NCI-H446 (cell line): ENCODE measurements at regions not wholly inside any gene's neighbourhood (a gene's known extent, or its start where the extent isn't known, plus 50 kb on each side); places are given as distances from the start of the nearest gene placed in this dataset.
"Not testable (repeated sequence)": the region's sequence is repeated elsewhere in the genome, so short reads cannot be mapped to it uniquely, and the experiment has no call there.

Source experiments
- DNase-seq, 2 experiments: peaks; one replicate each; lab custom pipeline; 2025; lab: John Stamatoyannopoulos, UW

DNA sequence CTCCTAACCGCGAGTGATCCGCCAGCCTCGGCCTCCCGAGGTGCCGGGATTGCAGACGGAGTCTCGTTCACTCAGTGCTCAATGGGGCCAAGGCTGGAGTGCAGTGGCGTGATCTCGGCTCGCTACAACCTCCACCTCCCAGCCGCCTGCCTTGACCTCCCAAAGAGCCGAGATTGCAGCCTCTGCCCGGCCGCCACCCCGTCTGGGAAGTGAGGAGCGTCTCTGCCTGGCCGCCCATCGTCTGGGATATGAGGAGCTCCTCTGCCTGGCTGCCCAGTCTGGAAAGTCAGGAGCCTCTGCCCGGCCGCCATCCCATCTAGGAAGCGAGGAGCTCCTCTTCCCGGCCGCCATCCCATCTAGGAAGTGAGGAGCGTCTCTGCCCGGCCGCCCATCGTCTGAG lies 58.8 kb upstream of the ANKRD30BL start:
- DNase-seq = not testable (repeated sequence)

DNA sequence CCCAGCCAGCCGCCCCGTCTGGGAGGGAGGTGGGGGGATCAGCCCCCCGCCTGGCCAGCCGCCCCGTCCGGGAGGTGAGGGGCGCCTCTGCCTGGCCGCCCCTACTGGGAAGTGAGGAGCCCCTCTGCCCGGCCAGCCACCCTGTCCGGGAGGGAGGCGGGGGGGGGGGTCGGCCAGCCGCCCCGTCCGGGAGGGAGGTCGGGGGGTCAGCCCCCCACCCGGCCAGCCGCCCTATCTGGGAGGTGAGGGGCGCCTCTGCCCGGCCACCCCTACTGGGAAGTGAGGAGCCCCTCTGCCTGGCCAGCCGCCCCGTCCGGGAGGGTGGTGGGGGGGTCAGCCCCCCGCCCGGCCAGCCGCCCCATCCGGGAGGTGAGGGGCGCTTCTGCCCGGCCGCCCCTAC lies 60.1 kb upstream of the ANKRD30BL start:
- DNase-seq = not testable (repeated sequence)

DNA sequence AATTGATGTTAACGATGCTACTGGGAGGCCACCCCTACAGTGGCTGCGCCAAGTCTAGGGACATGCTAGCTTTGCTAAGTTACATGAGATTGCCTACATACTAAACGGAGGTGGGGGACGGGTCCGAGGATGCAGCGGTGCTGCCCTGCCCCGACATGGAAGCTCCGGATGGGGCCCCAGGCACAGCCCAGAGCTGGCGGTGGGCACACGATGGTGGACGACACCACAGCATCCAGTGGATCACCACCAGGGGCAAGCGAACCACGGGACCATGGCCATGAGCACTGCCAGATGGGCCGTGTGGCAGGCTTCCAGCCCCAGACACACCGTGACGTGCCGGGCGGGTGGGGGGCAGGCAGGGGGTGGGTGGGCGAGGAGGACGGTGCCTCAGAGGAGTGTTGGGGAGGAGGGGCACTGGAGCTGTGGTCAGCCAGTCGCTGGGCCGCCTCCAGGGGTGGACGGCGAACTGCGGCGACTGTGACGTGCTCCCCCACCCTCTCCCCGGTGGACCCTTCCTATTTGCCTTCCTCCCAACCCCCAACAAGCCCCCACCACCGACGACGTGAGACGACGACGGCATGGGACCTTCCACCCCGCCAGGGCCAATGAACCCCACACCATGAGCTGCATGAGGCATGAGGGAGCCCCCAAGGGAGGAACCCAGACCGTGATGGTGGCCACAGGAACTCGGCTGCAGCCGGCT lies 90.6 kb upstream of the ANKRD30BL start:
- DNase-seq = no peak

DNA sequence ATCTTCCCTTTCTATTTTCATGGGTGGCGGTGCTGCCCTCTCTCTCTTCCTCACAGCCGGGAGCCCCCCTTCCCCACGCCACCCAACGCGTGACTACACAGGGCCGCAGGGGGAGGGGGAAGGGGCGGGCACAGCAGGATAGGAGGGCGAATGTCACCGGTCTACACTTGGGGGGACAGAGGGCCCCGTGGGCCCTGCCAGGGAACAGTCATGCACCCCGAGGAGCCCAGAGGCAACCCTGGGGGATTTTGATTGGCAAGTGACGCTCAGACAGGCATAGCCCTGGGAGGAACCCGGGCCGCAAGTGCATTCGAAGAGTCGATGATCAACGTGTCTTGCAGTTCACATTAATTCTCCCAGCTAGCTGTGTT lies 91.1 kb upstream of the ANKRD30BL start:
- DNase-seq = no peak

DNA sequence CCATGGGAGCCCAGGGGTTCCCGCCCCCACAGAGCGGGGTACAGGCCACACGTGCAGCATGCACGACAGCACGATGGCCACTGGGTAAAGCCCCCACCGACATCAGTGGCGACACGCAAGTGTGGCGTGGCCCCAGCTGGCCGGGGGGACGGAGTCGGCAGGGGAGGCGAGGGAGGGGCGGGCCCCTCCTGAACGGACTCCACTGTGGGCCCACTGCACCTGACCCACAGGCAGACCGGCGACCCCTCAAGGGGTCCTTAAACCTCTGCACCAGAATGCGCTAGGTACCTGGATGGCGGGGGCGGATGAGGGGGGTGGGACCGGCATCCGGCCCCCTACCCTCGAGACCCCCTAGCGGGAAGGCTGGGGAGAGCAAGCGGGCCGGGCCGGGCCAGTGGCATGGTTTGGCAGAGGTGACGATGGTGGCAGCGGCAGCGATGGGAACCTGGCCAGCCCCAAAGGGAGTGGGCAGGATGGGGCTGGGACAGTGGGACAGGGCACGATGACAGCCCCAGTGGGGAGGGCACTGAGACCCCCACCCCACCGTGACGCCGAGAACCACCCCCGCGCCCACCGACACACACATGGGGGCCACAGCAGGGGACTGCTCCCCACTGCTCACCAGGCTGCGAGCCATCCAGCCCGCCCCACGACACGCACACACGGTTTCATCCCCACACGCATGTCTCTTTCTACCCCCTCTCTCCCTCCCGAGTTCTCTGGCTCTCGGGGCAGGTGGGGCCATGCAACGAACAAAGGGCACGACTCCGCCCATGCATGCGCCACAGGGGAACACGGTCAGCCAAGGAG lies 91.9 kb upstream of the ANKRD30BL start:
- DNase-seq = no peak

DNA sequence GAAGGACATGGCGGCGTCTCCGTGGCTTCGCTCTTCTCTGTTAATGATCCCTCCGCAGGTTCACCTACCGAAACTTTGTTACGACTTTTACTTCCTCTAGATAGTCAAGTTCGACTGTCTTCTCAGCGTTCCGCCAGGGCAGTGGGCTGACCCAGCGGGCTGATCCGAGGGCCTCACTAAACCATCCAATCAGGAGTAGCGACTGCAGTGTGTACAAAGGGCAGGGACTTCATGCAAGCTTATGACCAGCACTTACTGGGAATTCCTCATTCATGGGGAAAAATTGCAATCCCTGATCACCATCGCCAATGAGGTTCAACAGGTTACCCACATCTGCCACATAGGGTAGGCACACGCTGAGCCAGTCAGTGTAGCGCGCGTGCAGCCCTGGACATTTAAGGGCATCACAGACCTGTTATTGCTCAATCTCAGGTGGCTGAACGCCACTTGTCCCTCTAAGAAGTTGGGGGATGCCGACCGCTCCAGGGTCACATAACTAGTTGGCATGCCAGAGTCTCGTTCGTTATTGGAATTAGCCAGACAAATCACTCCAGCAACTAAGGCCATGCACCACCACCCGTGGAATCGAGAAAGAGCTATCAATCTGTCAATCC lies 92.7 kb upstream of the ANKRD30BL start:
- not testable (repeated sequence) for DNase-seq

DNA sequence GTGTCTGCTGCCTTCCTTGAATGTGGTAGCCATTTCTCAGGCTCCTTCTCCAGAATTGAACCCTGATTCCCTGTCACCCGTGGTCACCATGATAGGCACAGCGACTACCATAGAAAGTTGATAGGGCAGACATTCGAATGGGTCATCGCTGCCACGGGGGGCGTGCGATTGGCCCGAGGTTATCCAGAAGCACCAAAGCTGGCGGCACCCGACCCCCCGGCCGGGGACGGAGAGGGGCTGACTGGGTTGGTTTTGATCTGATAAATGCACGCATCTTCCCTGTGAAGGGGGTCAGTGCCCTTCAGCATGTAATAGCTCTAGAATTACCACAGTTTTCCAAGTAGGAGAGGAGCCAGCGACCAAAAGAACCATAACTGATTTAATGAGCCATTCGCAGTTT lies 94.0 kb upstream of the ANKRD30BL start:
- DNase-seq = no peak

DNA sequence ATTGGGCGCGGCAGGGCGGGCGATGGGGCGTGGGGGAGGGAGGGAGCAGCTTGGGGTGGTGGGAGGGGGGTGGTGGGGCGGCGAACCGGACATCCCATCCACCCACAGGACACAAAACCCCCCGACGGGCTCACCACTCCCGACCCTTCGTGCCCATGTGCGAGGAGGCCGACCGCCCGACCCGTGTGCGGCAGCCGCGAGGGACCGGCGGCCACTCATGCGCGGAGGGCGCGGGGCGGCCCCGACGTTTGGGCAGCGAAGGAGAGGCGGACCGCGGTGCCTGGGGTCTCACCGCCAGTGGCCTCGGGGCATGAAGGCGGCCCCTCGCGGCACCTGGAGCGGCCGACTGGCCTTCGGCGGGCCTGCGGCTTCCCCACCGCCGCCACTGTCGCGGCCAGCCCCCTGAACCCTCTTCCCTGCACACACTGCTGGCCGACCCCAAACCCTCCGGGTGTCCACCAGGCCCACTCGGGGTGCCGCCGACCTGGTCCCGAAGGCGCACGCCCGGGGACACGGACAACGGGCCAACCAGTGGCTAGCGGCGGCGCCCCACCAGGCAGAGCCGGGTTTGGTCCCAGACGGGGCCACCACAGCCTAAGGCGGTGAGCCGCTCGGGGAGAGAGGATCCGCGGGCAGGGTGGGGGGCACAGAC lies 94.6 kb upstream of the ANKRD30BL start:
- no peak for DNase-seq

DNA sequence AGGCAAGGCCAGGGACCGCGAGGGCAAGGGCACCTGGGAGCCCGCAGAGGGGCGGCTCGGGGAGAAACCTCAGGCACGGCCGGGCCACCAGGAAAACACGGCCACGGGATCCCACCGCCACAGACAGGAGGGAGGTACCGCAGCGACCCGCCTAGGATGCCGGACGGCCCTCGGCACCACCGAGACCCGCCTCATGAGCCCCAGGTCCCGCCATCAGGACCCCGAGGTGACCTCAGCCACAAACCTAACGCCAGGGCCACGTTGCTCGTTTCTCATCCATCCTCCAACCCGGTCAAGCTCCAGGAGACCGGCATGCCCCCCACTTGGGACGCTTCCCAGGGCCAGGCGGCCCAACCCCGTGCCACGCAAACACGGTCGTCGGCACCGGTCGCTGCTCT lies 95.2 kb upstream of the ANKRD30BL start:
- not testable (repeated sequence) for DNase-seq

DNA sequence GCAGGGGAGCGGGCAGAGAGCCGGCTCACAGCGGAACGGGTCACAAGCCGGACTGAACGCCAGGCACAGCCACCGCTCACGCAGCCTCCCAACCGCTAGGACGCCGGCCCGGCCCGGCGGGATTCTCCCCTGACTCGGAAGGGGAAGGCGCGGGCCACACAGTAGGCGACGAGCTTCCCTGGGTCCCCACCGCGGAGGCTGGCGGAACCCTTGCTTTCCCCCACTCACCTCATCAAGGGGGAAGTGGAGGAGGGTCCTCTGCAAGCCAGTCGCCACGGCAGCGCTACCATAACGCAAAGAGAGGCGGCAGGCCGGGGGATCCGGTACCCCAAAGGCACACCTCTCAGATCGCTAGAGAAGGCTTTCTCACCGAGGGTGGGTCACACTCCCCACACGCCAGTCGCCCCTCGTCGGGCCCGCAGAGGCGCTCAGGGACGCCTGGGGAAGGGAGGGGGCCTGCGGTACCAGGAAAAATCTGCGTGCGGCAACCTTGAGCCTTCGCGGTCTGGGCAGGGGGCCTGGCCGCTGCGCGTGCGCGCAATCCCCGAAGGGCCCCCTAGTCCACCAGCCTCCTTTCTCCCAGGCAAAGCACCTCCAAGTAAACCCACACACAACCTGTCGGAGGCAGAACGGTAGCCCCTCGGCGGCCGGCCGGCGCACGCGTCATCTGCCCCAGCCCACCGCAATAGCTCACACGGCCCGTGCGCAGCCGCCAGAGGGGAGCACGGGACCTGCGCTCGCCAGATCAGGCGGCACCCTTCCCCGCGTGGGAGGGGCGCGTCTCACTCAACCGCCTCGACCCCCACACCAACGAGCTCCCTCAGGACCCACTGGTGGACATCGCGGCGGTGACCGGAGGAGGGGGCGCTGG lies 95.8 kb upstream of the ANKRD30BL start:
- not testable (repeated sequence) for DNase-seq

DNA sequence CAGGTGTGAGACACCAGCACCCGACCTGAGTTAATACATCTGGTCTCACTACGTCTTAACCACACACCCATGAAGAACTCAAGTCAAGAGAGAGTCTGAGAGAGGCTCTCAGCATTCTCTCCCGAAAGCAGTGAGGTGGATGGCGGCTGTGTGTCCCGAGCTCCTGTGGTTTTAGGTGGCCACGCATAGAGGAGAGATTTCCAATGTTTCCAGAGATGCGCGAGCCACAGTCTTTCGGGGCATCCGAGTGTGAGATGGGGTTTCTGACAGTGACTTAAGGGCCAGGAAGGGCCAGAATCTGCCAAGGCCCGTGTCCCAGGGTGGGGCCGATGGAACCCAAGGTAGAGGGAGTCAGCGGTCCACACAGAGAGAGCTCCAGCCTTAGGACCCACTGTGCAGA lies 97.5 kb upstream of the ANKRD30BL start:
- DNase-seq = not testable (repeated sequence)

DNA sequence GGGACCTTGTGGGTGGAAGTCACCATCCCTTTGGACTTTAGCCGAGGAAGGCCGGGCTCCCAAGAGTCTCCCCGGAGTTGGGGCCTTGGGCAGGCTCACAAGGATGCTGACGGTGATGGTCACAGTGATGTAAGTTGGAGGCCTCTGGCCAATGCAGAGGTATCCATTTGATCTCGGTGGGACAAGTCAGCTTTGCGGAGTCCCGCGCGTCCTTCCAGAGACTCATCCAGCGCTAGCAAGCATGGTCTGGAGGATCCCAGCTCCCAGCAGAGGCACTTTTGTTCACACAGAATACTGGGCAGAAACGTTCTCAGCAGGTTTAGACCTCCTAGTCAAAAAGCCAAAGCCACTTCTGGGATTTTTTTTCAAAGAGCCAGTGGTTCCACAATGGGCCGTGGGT lies 103.8 kb upstream of the ANKRD30BL start:
- DNase-seq = not testable (repeated sequence)

DNA sequence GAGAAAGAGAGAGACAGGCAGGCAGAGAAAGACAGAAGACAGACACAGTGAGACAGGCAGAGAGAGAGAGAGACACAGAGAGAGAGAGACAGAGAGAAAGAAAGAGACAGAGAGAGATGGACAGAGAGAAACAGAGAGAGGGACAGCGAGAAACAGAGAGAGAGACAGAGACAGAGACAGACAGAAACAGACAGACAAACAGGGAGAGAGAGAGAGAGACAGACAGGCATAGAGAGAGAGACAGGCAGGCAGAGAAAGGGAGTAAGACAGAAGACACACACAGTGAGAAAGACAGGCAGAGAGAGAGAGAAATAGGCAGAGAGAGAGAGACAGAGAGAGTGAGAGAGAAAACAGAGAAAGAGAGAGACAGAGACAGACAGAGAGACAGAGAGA lies 105.3 kb upstream of the ANKRD30BL start:
- DNase-seq = no peak

DNA sequence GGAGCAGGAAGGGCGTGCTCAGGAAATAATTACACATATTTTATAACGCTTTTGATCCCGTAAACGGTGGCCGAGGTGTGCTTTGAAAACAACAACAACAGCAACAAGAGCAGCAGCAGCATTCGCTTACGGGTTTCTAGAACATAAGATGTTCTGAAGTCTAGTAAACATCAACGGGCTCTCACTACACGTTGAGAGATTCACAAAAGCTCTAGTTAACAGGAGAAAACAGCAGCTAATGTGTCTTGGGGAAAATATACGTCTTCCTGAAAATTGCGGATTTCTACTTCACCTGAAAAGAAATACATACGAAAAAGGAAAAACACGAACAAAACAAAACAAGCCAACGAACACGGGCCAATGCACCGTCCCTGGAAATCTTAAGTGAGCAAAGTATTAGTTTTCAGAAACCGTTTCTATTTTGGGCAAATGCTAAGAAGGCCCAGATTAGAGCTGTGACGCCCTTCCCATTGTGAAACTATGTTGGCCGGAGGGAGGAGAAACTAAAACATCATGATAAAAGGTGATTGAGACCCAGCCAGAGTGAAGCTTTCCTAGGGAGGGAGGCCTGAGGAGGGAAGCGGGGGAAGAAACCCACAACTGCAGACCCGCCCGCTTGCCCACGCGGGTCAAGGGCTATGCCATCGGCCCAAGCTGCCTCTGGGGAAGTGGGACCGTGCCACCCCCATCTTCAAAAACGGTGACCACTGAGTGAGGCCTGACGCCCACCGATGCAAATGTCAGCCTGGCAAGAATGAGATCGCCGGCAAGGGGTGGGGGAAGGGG lies 105.9 kb upstream of the ANKRD30BL start:
- not testable (repeated sequence) for DNase-seq

DNA sequence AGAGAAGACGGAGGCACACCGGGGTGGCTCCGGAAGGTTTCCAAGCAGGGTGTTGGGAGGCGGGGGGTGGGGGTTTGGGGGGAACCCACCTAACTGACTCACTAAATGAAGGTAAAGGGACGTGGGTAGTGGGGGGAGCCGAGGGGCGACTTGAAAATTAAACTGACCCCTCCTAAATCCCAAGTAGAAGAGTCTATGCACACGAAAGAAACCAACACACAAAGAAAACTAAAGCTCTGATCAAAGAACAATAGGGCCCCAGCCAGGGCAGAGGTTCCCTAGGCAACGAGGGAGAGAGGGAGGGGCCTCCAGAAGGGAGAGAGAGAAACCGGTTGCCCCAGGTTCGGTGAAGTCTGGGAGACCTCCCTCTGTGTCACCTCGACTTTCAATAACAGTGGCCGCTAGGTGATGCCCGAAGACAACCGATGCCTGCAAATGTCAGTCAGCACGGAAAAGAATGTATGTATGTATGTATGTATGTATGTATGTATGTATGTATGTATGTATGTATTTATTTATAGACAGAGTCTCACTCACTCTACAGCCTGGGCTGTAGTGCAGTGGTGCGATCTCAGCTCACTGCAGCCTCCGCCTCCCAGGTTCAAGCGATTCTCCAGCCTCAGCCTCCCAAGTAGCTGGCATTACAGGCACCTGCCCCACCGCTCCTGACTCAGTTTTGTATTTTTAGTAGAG lies 106.7 kb upstream of the ANKRD30BL start:
- DNase-seq = not testable (repeated sequence)

DNA sequence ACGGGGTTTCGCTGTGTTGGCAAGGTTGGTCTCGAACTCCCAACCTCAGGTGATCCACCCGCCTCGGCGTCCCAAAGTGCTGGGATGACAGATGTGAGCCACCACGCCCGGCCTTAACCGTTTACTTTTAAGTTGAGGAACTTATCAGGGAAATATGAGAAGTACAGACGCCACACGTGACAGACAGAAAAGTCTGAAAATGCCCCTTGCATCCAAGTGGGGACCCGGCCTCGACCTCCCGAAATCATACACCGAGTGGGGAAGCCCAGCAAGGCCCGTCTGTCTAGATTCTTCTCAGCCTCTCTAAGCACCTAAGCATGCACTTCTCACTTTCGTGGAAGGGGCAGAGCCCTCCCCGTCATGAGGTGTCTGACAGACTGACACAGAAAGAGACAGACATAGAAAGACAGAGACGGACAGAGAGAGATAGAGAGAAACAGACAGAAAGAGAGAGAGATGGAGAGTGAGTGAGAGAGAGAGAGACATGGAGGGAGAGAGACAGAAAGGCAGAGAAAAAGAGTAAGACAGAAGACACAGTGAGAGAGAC lies 107.3 kb upstream of the ANKRD30BL start:
- DNase-seq = no peak

DNA sequence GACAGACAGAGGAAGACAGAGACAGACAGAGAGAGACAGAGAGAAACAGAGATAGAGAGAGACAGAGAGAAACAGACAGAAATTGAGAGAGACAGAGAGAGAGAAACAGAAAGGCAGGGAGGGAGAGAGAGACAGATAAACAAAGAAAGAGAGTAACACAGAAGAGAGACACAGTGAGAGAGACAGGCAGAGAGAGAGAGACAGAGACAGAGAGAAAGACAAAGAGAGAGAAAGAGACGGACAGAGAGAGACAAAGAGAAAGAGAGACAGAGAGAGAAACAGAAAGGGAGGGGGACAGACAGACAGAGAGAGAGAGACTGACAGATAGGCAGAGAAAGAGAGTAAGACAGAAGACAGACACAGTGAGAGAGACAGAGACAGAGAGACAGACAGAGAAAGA lies 108.5 kb upstream of the ANKRD30BL start:
- no peak for DNase-seq

DNA sequence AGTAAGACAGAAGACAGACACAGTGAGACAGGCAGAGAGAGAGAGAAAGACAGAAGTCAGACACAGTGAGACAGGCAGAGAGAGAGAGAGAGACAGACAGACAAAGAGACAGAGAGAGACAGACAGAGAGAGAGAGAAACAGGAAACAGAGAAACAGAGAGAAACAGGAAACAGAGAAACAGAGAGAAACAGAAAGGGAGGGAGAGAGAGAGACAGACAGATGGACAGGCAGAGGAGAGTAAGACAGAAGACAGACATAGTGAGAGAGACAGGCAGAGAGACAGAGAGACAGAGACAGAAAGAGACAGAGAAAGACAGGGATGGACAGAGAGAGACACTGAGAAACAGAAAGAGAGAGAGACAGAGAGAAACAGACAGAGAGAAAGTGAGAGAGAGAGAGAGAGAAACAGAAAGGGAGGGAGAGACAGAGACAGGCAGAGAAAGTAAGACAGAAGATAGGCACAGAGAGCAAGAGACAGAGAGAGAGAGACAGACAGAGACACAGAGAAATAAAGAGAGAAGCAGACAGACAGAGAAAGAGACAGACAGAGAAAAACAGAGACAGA lies 109.3 kb upstream of the ANKRD30BL start:
- no peak for DNase-seq

DNA sequence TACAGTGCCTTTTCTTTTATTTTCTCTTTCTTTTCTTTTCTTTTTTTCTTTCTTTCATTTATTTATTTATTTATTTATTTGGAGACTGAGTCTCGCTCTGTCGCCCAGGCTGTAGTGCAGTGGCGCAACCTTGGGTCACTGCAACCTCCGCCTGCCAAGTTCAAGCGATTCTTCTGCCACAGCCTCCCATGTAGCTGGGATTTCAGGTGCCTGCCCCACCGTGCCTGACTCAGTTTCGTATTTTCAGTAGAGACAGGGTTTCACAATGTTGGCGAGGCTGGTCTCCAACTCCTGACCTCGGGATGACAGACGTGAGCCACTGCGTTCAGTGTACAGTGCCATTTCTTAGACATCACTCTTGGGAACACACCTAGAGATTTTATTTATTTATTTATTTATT lies 110.0 kb upstream of the ANKRD30BL start:
- DNase-seq = not testable (repeated sequence)

DNA sequence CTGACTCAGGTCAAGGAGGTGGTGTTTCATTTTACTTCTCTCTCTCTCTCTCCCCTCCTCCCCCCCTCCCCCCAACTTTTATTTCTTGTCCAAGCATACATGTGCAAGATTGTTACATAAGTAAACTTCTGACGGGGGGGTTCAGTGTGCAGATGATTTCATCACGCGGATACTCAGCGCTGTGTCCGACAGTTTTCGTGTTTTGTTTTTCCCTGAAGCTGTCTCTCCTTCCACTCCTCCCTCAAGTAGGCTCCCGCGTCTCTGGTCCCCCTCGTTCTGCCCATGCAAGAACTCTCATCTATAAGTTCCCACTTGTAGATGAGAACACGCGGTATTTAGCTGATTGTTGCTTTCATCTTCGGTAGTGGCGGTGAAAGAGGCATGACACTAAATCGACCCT lies 111.0 kb upstream of the ANKRD30BL start:
- no peak for DNase-seq
